HepG2 (cell line): ENCODE measurements at regions not wholly inside any gene's neighbourhood (a gene's known extent, or its start where the extent isn't known, plus 50 kb on each side); places are given as distances from the start of the nearest gene placed in this dataset.
A peak's percentile ranks its signal among the peaks of the same experiment; 100 is the strongest.

Source experiments
- CC2D1A ChIP-seq: sonication (generic); formaldehyde crosslinking; IDR thresholded peaks from 2 replicates; pipeline ENCODE4 v1.8.1; 2023; ENCODE audit warnings: mild to moderate bottlenecking, missing genetic modification reagents
- EP300 ChIP-seq, 3 experiments: sonication (generic) in 1 of 3; formaldehyde crosslinking in 1 of 3; IDR thresholded peaks; 2 replicates each; pipeline versions ENCODE4 v1.5.1 to v1.6.1; 2011 to 2020; ENCODE audit warnings: low read depth in 2 of 3, low read length in 2 of 3, borderline replicate concordance in 1 of 3, improper control_type of control experiment in 1 of 3, mild to moderate bottlenecking in 1 of 3, missing genetic modification reagents in 1 of 3, moderate library complexity in 1 of 3
- FOSL2 ChIP-seq: sonication (generic); formaldehyde crosslinking; IDR thresholded peaks from 2 replicates; pipeline ENCODE4 v1.4.0; 2020; ENCODE audit warnings: missing genetic modification reagents
- NCOA2 ChIP-seq: sonication (generic); formaldehyde crosslinking; IDR thresholded peaks from 2 replicates; pipeline ENCODE4 v1.8.0; 2022; ENCODE audit warnings: inconsistent platforms
- SIN3A ChIP-seq: IDR thresholded peaks from 2 replicates; pipeline ENCODE4 v1.6.1; 2011; ENCODE audit warnings: low read depth, mild to moderate bottlenecking, control low read depth, low read length, borderline replicate concordance
- STAG1 ChIP-seq: sonication (generic); formaldehyde crosslinking; IDR thresholded peaks from 2 replicates; pipeline ENCODE4 v1.4.0; 2020; ENCODE audit warnings: missing genetic modification reagents
- TMF1 ChIP-seq: sonication (generic); formaldehyde crosslinking; IDR thresholded peaks from 2 replicates; pipeline ENCODE4 v1.8.1; 2022; ENCODE audit warnings: low read depth, missing genetic modification reagents
- ZNF205 ChIP-seq: IDR thresholded peaks from 2 replicates; pipeline ENCODE4 v1.6.1; 2018; ENCODE audit warnings: missing biosample characterization, missing genetic modification reagents
- ZSCAN22 ChIP-seq: sonication (generic); formaldehyde crosslinking; IDR thresholded peaks from 2 replicates; pipeline ENCODE4 v1.4.0; 2020; ENCODE audit warnings: mild to moderate bottlenecking, missing genetic modification reagents
- TF ChIP-seq, protein P1 (sequence below): sonication (generic); formaldehyde crosslinking; IDR thresholded peaks from 2 replicates; pipeline ENCODE4 v1.4.0; 2020; ENCODE audit warnings: missing genetic modification reagents, borderline replicate concordance
- TF ChIP-seq, protein P2 (sequence below): sonication (generic); formaldehyde crosslinking; IDR thresholded peaks from 2 replicates; pipeline ENCODE4 v1.4.0; 2020; ENCODE audit warnings: missing genetic modification reagents, borderline replicate concordance

DNA sequence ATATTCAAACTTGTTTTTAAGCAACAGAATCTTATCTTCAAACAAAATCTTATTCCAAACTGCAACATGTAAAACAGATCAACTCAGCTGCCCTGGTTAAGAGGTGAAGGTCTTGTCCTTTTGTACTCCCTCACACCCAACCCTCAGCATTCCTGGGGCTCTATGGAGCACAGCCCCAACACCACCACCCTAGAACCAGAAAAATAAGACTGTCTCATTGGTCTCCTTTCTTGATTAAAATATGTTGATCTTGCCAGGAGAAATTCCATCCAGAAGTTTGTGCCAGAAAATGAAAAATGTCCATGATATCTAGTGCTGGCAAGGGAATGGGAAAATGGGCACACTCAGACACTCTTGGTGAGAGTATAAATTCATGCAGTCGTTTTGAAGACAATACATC lies 62.1 kb upstream of the TMEM17 start (continued):
- TF ChIP-seq TMF1 (CRISPR knock-in tag) (no peak), ZSCAN22 (CRISPR knock-in tag) (no peak), ZNF205 (CRISPR knock-in tag) (no peak), STAG1 (CRISPR knock-in tag) (peak; percentile 15; the same call in 1 of the 2 replicates), EP300 (IDR thresholded peaks at IDR 0.05; ENCODE audit: low read depth in 2 of 2, low read length in 2 of 2) (peak in 1 of 2 experiments; percentile 71; a peak in 2 of 4 replicates), EP300 (CRISPR knock-in tag; IDR thresholded peaks at IDR 0.05; ENCODE audit: borderline replicate concordance) (no peak; the same call in 1 of the 2 replicates), FOSL2 (CRISPR knock-in tag) (peak; percentile 34; the same call in 1 of the 2 replicates), NCOA2 (CRISPR knock-in tag) (peak; percentile 77), CC2D1A (CRISPR knock-in tag) (no peak), SIN3A (no peak)
- TF ChIP-seq, protein P1, sequence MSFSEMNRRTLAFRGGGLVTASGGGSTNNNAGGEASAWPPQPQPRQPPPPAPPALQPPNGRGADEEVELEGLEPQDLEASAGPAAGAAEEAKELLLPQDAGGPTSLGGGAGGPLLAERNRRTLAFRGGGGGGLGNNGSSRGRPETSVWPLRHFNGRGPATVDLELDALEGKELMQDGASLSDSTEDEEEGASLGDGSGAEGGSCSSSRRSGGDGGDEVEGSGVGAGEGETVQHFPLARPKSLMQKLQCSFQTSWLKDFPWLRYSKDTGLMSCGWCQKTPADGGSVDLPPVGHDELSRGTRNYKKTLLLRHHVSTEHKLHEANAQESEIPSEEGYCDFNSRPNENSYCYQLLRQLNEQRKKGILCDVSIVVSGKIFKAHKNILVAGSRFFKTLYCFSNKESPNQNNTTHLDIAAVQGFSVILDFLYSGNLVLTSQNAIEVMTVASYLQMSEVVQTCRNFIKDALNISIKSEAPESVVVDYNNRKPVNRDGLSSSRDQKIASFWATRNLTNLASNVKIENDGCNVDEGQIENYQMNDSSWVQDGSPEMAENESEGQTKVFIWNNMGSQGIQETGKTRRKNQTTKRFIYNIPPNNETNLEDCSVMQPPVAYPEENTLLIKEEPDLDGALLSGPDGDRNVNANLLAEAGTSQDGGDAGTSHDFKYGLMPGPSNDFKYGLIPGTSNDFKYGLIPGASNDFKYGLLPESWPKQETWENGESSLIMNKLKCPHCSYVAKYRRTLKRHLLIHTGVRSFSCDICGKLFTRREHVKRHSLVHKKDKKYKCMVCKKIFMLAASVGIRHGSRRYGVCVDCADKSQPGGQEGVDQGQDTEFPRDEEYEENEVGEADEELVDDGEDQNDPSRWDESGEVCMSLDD = peak; percentile 91
- TF ChIP-seq, protein P2, sequence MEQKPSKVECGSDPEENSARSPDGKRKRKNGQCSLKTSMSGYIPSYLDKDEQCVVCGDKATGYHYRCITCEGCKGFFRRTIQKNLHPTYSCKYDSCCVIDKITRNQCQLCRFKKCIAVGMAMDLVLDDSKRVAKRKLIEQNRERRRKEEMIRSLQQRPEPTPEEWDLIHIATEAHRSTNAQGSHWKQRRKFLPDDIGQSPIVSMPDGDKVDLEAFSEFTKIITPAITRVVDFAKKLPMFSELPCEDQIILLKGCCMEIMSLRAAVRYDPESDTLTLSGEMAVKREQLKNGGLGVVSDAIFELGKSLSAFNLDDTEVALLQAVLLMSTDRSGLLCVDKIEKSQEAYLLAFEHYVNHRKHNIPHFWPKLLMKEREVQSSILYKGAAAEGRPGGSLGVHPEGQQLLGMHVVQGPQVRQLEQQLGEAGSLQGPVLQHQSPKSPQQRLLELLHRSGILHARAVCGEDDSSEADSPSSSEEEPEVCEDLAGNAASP (CRISPR knock-in tag) = peak; percentile 92; the same call in 1 of the 2 replicates
